IPS-15b (cell line): ENCODE measurements at regions not wholly inside any gene's neighbourhood (a gene's known extent, or its start where the extent isn't known, plus 50 kb on each side); places are given as distances from the start of the nearest gene placed in this dataset.

Source experiments
- H3K27me3 ChIP-seq: one replicate; pipeline ENCODE4 v1.6.1; 2013; ENCODE audit warnings: low read length; ENCODE audit not compliant: control insufficient read depth, insufficient read depth
- H3K36me3 ChIP-seq: one replicate; pipeline ENCODE4 v1.6.1; 2013; ENCODE audit warnings: low read length; ENCODE audit not compliant: control insufficient read depth, insufficient read depth
- H3K4me1 ChIP-seq: one replicate; pipeline ENCODE4 v1.6.1; 2013; ENCODE audit warnings: mild to moderate bottlenecking, low read length; ENCODE audit not compliant: control insufficient read depth, insufficient read depth
- H3K4me3 ChIP-seq: one replicate; pipeline ENCODE4 v1.5.1; 2013; ENCODE audit warnings: low read depth, low read length
- H3K9ac ChIP-seq: one replicate; pipeline ENCODE4 v1.6.1; 2013; ENCODE audit warnings: low read depth, mild to moderate bottlenecking, low read length
- H3K9me3 ChIP-seq: one replicate; pipeline ENCODE4 v1.6.1; 2013; ENCODE audit warnings: mild to moderate bottlenecking, low read length; ENCODE audit not compliant: control insufficient read depth, insufficient read depth

- Histone ChIP-seq H3K4me1 (no peaks in the 10 kb centered on the region), H3K9me3 (no peaks in the 10 kb centered on the region), H3K9ac (no peak overlapping the region), H3K4me3 (no peak overlapping the region), H3K27me3 (no peaks in the 10 kb centered on the region), H3K36me3 (no peaks in the 10 kb centered on the region)
These were observed 101.6 kb upstream of the RIOK3 start for GRCh38 chr18:23351521-23351920.

GRCh38 chr18:23352042-23352441 is 101.0 kb upstream of the RIOK3 start:
- no peaks in the 10 kb centered on the region for H3K4me1 ChIP-seq
- H3K9ac ChIP-seq: no peak overlapping the region
- no peak overlapping the region for H3K4me3 ChIP-seq
- H3K27me3 ChIP-seq: no peaks in the 10 kb centered on the region
- H3K9me3 ChIP-seq: no peaks in the 10 kb centered on the region
- H3K36me3 ChIP-seq: no peaks in the 10 kb centered on the region

DNA sequence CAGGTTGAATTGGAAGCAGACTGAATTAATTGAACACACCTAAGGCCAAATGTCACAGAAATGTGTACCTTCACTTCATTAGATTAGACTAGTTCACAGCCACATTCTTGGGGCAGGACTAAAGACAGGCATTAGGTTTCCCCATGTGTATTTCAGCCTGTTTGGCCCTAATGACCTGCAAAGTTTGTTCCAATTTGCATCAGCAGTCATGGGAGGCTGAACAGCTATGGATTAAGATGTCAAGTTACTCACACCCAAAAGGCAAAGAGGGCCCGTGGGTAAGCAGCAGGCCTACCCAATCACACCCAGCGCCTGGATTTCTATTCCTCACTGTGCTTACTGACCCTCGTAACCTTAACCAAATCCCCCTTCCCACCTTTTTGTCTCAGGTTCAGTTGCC is 99.6 kb upstream of the RIOK3 start:
- Histone ChIP-seq H3K36me3 (no peaks in the 10 kb centered on the region), H3K9ac (no peak overlapping the region), H3K27me3 (no peaks in the 10 kb centered on the region), H3K4me3 (no peak overlapping the region), H3K9me3 (no peaks in the 10 kb centered on the region), H3K4me1 (no peaks in the 10 kb centered on the region)

GRCh38 chr18:23354625-23355024 is 98.5 kb upstream of the RIOK3 start:
- Histone ChIP-seq H3K36me3 (no peaks in the 10 kb centered on the region), H3K27me3 (no peaks in the 10 kb centered on the region), H3K9ac (no peak overlapping the region), H3K9me3 (no peaks in the 10 kb centered on the region), H3K4me1 (peaks cover 2% of the 10 kb centered on the region), H3K4me3 (no peak overlapping the region)

DNA sequence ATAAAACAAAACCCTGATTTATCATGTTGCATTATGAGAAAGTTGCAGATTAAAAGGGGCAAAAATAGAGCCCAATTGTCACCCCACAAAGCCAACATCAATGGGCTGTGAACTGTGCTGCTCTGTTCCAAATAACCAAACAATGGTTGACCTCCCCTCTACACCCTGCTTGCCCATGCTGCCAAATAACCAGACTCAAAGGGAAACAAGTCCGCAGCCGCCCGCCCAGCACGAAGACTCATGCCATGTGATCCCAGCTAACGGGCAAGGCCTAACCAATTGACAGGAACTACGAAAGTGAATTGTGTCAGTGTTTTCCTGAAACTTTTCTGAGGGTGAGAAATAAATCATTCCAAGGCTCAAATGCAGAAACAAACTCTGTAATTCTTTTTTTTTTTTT is 97.9 kb upstream of the RIOK3 start:
- Histone ChIP-seq H3K36me3 (no peaks in the 10 kb centered on the region), H3K4me1 (peaks cover 2% of the 10 kb centered on the region), H3K4me3 (no peak overlapping the region), H3K9me3 (no peaks in the 10 kb centered on the region), H3K9ac (no peak overlapping the region), H3K27me3 (no peaks in the 10 kb centered on the region)

- no peaks in the 10 kb centered on the region for H3K36me3 ChIP-seq
- no peaks in the 10 kb centered on the region for H3K27me3 ChIP-seq
- H3K9ac ChIP-seq: no peak overlapping the region
- no peaks in the 10 kb centered on the region for H3K9me3 ChIP-seq
- peaks cover 2% of the 10 kb centered on the region for H3K4me1 ChIP-seq
- no peak overlapping the region for H3K4me3 ChIP-seq
These were observed 96.7 kb upstream of the RIOK3 start for GRCh38 chr18:23356424-23356823.

GRCh38 chr18:23356915-23357601 is 96.0 kb upstream of the RIOK3 start:
- Histone ChIP-seq H3K4me1 (peaks cover 2% of the 10 kb centered on the region), H3K27me3 (no peaks in the 10 kb centered on the region), H3K4me3 (no peak overlapping the region), H3K36me3 (no peaks in the 10 kb centered on the region), H3K9ac (no peak overlapping the region), H3K9me3 (no peaks in the 10 kb centered on the region)

- Histone ChIP-seq H3K9ac (no peak overlapping the region), H3K27me3 (no peaks in the 10 kb centered on the region), H3K4me3 (no peak overlapping the region), H3K4me1 (peaks cover 2% of the 10 kb centered on the region), H3K36me3 (no peaks in the 10 kb centered on the region), H3K9me3 (no peaks in the 10 kb centered on the region)
These were observed 95.0 kb upstream of the RIOK3 start for GRCh38 chr18:23357996-23358594.

GRCh38 chr18:23359421-23359820 is 93.7 kb upstream of the RIOK3 start:
- peaks cover 2% of the 10 kb centered on the region for H3K4me1 ChIP-seq
- H3K4me3 ChIP-seq: no peak overlapping the region
- no peak overlapping the region for H3K9ac ChIP-seq
- no peaks in the 10 kb centered on the region for H3K9me3 ChIP-seq
- H3K36me3 ChIP-seq: no peaks in the 10 kb centered on the region
- no peaks in the 10 kb centered on the region for H3K27me3 ChIP-seq

GRCh38 chr18:23363865-23364570 is 89.1 kb upstream of the RIOK3 start:
- Histone ChIP-seq H3K36me3 (peaks cover 3% of the 10 kb centered on the region), H3K9me3 (no peaks in the 10 kb centered on the region), H3K27me3 (no peaks in the 10 kb centered on the region), H3K9ac (no peak overlapping the region), H3K4me3 (no peak overlapping the region), H3K4me1 (no peaks in the 10 kb centered on the region)

GRCh38 chr18:23365602-23366001 is 87.5 kb upstream of the RIOK3 start:
- Histone ChIP-seq H3K9ac (no peak overlapping the region), H3K4me3 (no peak overlapping the region), H3K4me1 (no peaks in the 10 kb centered on the region), H3K9me3 (no peaks in the 10 kb centered on the region), H3K36me3 (peaks cover 3% of the 10 kb centered on the region), H3K27me3 (no peaks in the 10 kb centered on the region)

DNA sequence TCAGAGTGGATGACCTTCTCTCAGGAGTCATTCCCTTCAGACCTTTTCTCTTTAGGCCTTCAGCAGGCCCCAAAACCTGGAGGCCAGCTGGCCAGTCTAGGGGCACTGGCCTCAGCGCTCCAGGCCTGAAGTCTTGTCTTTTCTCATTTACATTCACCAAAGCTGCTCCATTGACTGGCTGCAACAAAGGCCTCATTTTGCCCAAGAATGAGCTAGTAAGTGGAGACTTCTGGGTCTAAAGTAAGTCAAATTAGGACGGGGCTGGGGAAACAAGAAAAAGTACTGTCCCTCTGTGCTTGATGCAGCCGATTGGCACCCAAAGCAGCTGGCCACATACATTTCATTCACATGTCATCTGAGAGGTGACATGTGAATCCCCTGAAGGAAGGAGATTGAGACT is 83.8 kb upstream of the RIOK3 start:
- Histone ChIP-seq H3K4me1 (no peaks in the 10 kb centered on the region), H3K9me3 (no peaks in the 10 kb centered on the region), H3K36me3 (peaks cover 3% of the 10 kb centered on the region), H3K27me3 (no peaks in the 10 kb centered on the region), H3K4me3 (no peak overlapping the region), H3K9ac (no peak overlapping the region)
